ENCODE measurements at regions not wholly inside any gene's neighbourhood (a gene's known extent, or its start where the extent isn't known, plus 50 kb on each side); places are given as distances from the start of the nearest gene placed in this dataset.

DNA sequence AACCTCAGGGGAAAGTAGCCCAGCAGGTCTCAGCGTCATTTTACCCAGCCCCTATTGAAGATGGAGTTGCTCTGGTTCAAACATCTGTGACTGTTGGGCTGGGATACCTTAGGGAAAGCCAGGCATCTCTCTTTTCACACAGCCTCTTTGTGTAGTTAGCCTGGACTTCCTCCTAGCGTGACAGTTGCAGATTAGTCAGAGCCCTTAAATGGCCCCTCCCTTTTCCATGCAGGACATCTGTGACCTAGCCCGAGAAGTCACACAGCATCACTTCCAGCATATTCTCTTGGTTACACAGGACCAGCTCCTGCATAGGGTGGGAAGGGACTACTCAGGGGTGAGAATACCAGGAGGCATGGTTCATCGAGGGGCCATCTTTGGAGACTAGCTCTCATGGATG lies 375.0 kb upstream of the RBFOX1 start:
- no peak for TF ChIP-seq ARNTL (CRISPR knock-in tag; IDR thresholded peaks at IDR 0.05; ENCODE audit: borderline replicate concordance, low read depth)
- no peak for TF ChIP-seq TSHZ2 (CRISPR knock-in tag; IDR thresholded peaks at IDR 0.05)
- TF ChIP-seq ZC3H10 (CRISPR knock-in tag; IDR thresholded peaks at IDR 0.05): no peak
- no peak for TF ChIP-seq ZFP30 (CRISPR knock-in tag; IDR thresholded peaks at IDR 0.05)

All from SK-N-SH treated with all-trans-retinoic acid at 6 μM for 48 hours (cell line).